HUES6 (cell line): ENCODE measurements at regions not wholly inside any gene's neighbourhood (a gene's known extent, or its start where the extent isn't known, plus 50 kb on each side); places are given as distances from the start of the nearest gene placed in this dataset.

ENCODE experiments used
- H3K27ac ChIP-seq: 2 replicates; pipeline ENCODE4 v1.7.0; 2013; ENCODE audit warnings: low read depth, mild to moderate bottlenecking, low read length, inconsistent platforms
- H3K27me3 ChIP-seq: 2 replicates; pipeline ENCODE4 v1.6.1; 2013; ENCODE audit warnings: low read length; ENCODE audit not compliant: control insufficient read depth, insufficient read depth
- H3K36me3 ChIP-seq: 2 replicates; pipeline ENCODE4 v1.6.1; 2013; ENCODE audit warnings: low read length; ENCODE audit not compliant: control insufficient read depth, insufficient read depth
- H3K4me1 ChIP-seq: 2 replicates; pipeline ENCODE4 v1.6.1; 2013; ENCODE audit warnings: low read length; ENCODE audit not compliant: control insufficient read depth, insufficient read depth
- H3K4me3 ChIP-seq: 2 replicates; pipeline ENCODE4 v1.5.1; 2013; ENCODE audit warnings: low read depth, low read length
- H3K9ac ChIP-seq: one replicate; pipeline ENCODE4 v1.6.1; 2013; ENCODE audit warnings: mild to moderate bottlenecking, low read length
- H3K9me3 ChIP-seq: 2 replicates; pipeline ENCODE4 v1.6.1; 2013; ENCODE audit warnings: low read depth, low read length; ENCODE audit not compliant: control insufficient read depth, insufficient read depth

GRCh38 chr13:57438072-57438471, 193.5 kb upstream of the PCDH17 start:
- no peak overlapping the region for H3K4me3 ChIP-seq
- H3K4me1 ChIP-seq: peaks cover 5% of the 10 kb centered on the region; the same call in 1 of the 2 replicates
- H3K27ac ChIP-seq: no peak overlapping the region
- H3K27me3 ChIP-seq: no peaks in the 10 kb centered on the region
- no peaks in the 10 kb centered on the region for H3K9me3 ChIP-seq
- H3K36me3 ChIP-seq: no peaks in the 10 kb centered on the region
- no peak overlapping the region for H3K9ac ChIP-seq

GRCh38 chr13:57443494-57443893, 188.1 kb upstream of the PCDH17 start:
- no peaks in the 10 kb centered on the region for H3K27me3 ChIP-seq
- no peaks in the 10 kb centered on the region for H3K36me3 ChIP-seq
- no peaks in the 10 kb centered on the region for H3K9me3 ChIP-seq
- no peaks in the 10 kb centered on the region for H3K4me1 ChIP-seq
- no peak overlapping the region for H3K27ac ChIP-seq
- no peak overlapping the region for H3K4me3 ChIP-seq
- H3K9ac ChIP-seq: no peak overlapping the region

- Histone ChIP-seq H3K4me3 (no peak overlapping the region), H3K27ac (no peak overlapping the region), H3K27me3 (no peaks in the 10 kb centered on the region), H3K4me1 (no peaks in the 10 kb centered on the region), H3K9me3 (no peaks in the 10 kb centered on the region), H3K36me3 (no peaks in the 10 kb centered on the region), H3K9ac (no peak overlapping the region)
Observed at GRCh38 chr13:57450356-57450755, 181.2 kb upstream of the PCDH17 start.

GRCh38 chr13:57452228-57452627, 179.3 kb upstream of the PCDH17 start:
- H3K4me1 ChIP-seq: no peaks in the 10 kb centered on the region
- no peaks in the 10 kb centered on the region for H3K9me3 ChIP-seq

GRCh38 chr13:57470491-57470890, 161.1 kb upstream of the PCDH17 start:
- Histone ChIP-seq H3K9me3 (no peaks in the 10 kb centered on the region), H3K4me3 (no peak overlapping the region), H3K27me3 (no peaks in the 10 kb centered on the region), H3K4me1 (no peaks in the 10 kb centered on the region), H3K9ac (no peak overlapping the region), H3K36me3 (no peaks in the 10 kb centered on the region), H3K27ac (no peak overlapping the region)

More at GRCh38 chr13:57452228-57452627, 179.3 kb upstream of the PCDH17 start:
- no peaks in the 10 kb centered on the region for H3K36me3 ChIP-seq
- H3K27me3 ChIP-seq: no peaks in the 10 kb centered on the region
- H3K27ac ChIP-seq: no peak overlapping the region
- H3K4me3 ChIP-seq: no peak overlapping the region
- no peak overlapping the region for H3K9ac ChIP-seq

- no peak overlapping the region for H3K27ac ChIP-seq
- no peaks in the 10 kb centered on the region for H3K9me3 ChIP-seq
- H3K27me3 ChIP-seq: no peaks in the 10 kb centered on the region
- H3K9ac ChIP-seq: no peak overlapping the region
- H3K4me3 ChIP-seq: no peak overlapping the region
- H3K36me3 ChIP-seq: no peaks in the 10 kb centered on the region
- no peaks in the 10 kb centered on the region for H3K4me1 ChIP-seq
Observed at GRCh38 chr13:57491318-57491717, 140.2 kb upstream of the PCDH17 start.

- H3K36me3 ChIP-seq: no peaks in the 10 kb centered on the region
- no peak overlapping the region for H3K9ac ChIP-seq
- no peak overlapping the region for H3K4me3 ChIP-seq
- no peaks in the 10 kb centered on the region for H3K27me3 ChIP-seq
- H3K4me1 ChIP-seq: no peaks in the 10 kb centered on the region
- H3K27ac ChIP-seq: no peak overlapping the region
- H3K9me3 ChIP-seq: no peaks in the 10 kb centered on the region
Observed at GRCh38 chr13:57507752-57508463, 123.6 kb upstream of the PCDH17 start.

GRCh38 chr13:57511603-57512002, 119.9 kb upstream of the PCDH17 start:
- no peaks in the 10 kb centered on the region for H3K36me3 ChIP-seq
- H3K4me1 ChIP-seq: no peaks in the 10 kb centered on the region
- no peak overlapping the region for H3K27ac ChIP-seq
- H3K27me3 ChIP-seq: no peaks in the 10 kb centered on the region
- no peak overlapping the region for H3K4me3 ChIP-seq
- H3K9ac ChIP-seq: no peak overlapping the region
- no peaks in the 10 kb centered on the region for H3K9me3 ChIP-seq

GRCh38 chr13:57527114-57527735, 104.3 kb upstream of the PCDH17 start:
- Histone ChIP-seq H3K9me3 (peaks cover 14% of the 10 kb centered on the region; the same call in 1 of the 2 replicates), H3K27me3 (no peaks in the 10 kb centered on the region), H3K36me3 (no peaks in the 10 kb centered on the region), H3K27ac (no peak overlapping the region), H3K4me3 (no peak overlapping the region), H3K9ac (no peak overlapping the region), H3K4me1 (no peaks in the 10 kb centered on the region)

GRCh38 chr13:57531256-57531655, 100.3 kb upstream of the PCDH17 start:
- H3K9ac ChIP-seq: no peak overlapping the region
- H3K36me3 ChIP-seq: no peaks in the 10 kb centered on the region
- H3K4me3 ChIP-seq: no peak overlapping the region
- no peaks in the 10 kb centered on the region for H3K4me1 ChIP-seq
- H3K9me3 ChIP-seq: peaks cover 19% of the 10 kb centered on the region
- H3K27me3 ChIP-seq: no peaks in the 10 kb centered on the region
- no peak overlapping the region for H3K27ac ChIP-seq

GRCh38 chr13:57546942-57547341, 84.6 kb upstream of the PCDH17 start:
- Histone ChIP-seq H3K4me1 (no peaks in the 10 kb centered on the region), H3K27me3 (no peaks in the 10 kb centered on the region), H3K36me3 (no peaks in the 10 kb centered on the region), H3K4me3 (no peak overlapping the region), H3K9ac (no peak overlapping the region), H3K9me3 (no peaks in the 10 kb centered on the region), H3K27ac (no peak overlapping the region)
